22Rv1 (cell line): ENCODE measurements at regions not wholly inside any gene's neighbourhood (a gene's known extent, or its start where the extent isn't known, plus 50 kb on each side); places are given as distances from the start of the nearest gene placed in this dataset.

Experiments
- H3K27ac ChIP-seq: fragments of 450-650 bp; 2 replicates; pipeline ENCODE4 v1.5.1; 2017
- ZFX ChIP-seq: fragments of 450-650 bp; IDR thresholded peaks from 2 replicates; pipeline ENCODE4 v1.6.1; 2017; ENCODE audit warnings: antibody characterized with exemption, borderline replicate concordance
- TF ChIP-seq, protein P1 (sequence below): fragments of 450-650 bp; IDR thresholded peaks from 2 replicates; pipeline ENCODE4 v1.5.1; 2017; ENCODE audit warnings: mild to moderate bottlenecking

DNA sequence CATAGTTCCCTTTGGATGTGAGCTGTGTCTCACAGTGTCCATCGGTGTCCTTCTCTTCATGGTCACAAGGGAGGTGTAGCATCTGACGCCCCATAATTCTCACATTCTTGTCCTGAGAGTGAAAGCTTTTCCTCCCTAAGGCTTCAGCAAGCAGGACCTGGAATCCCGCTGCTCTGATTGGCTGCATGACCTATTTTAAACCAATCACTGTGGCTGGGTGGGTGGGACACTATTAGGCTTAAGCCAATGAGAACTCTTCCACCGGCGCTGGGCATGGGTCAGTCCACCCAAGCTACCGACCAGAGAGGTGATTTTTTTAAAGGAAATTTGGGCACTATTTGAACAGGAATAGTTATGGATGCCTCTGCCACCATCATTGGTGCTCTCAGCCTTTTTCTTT lies 385.9 kb downstream of the MFSD1 start:
- H3K27ac ChIP-seq, result no peak overlapping the region
- TF ChIP-seq, protein P1, sequence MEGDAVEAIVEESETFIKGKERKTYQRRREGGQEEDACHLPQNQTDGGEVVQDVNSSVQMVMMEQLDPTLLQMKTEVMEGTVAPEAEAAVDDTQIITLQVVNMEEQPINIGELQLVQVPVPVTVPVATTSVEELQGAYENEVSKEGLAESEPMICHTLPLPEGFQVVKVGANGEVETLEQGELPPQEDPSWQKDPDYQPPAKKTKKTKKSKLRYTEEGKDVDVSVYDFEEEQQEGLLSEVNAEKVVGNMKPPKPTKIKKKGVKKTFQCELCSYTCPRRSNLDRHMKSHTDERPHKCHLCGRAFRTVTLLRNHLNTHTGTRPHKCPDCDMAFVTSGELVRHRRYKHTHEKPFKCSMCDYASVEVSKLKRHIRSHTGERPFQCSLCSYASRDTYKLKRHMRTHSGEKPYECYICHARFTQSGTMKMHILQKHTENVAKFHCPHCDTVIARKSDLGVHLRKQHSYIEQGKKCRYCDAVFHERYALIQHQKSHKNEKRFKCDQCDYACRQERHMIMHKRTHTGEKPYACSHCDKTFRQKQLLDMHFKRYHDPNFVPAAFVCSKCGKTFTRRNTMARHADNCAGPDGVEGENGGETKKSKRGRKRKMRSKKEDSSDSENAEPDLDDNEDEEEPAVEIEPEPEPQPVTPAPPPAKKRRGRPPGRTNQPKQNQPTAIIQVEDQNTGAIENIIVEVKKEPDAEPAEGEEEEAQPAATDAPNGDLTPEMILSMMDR, result no peak
- TF ChIP-seq ZFX, result no peak

DNA sequence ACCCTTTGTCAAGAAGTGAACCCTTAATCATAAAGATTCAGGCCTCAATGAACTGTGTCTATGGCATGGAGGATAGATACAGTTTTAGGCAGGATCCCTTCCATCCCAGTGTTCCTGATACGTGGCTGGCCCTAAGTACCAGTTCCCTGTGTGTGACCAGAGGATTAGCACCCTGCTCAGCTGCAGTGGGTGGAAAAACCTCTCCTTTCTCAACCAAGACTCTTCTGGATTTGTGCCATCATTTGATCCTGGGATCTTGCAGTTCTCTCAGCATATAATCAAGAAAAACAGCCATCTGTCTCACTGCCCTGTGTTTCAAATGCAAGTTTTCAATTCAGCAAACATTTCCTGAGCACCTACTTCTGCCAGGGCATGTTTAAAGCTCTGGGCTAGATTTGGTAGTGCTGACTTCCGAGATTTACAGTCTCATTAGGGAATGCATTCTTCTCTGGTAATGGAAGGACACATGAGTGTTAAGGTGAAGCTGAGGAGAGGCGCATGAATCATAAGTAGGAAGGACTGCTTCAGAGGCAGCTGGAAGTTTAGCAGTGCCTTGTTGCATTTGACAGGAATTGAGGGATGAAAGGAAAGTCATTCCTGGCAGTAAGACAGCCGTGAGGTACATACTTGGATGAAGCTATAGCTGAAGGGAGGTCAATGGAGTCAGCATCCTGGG lies 388.3 kb downstream of the MFSD1 start:
- TF ChIP-seq, protein P1, result no peak
- TF ChIP-seq ZFX, result no peak
- H3K27ac ChIP-seq, result no peak overlapping the region

DNA sequence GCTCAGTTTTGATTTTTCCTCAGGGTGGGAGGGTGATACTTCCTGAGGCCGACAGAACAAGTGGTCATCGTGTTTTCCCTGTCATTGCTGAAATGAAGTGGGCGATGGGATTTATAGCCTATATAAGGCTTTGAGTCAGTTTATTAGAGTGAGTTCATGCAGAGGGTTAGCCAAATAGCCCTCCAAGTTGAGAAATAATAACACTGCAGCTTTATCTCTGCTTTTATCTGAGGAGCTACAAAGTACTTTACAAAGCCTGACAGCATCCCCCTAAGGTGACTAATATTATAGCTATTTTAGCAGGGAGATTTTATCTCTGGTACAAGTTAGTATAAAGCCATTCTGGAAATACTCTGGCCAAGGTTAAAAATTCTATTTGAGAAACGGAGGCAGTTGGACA lies 389.6 kb downstream of the MFSD1 start:
- H3K27ac ChIP-seq, result no peak overlapping the region
- TF ChIP-seq ZFX, result no peak
- TF ChIP-seq, protein P1, result no peak

DNA sequence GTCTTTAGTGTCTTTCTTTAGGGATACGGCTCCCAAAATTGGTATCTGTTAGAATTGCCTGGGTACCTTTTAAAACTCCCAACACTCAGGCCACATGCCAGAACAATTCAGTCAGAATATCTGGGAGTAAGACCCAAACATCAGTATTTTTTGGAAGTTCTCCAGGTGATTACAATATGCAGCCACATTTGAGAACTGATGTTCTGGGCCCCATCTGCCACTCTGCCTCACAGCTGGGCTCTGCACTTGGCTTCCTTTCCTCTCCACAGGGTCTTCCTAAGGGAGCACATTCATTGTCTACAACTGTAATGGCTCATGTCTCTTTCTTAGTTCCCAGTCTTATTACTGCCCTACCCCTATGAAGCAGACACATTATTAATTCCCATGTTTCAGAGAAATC lies 394.5 kb downstream of the MFSD1 start:
- H3K27ac ChIP-seq, result no peak overlapping the region
- TF ChIP-seq, protein P1, result no peak

DNA sequence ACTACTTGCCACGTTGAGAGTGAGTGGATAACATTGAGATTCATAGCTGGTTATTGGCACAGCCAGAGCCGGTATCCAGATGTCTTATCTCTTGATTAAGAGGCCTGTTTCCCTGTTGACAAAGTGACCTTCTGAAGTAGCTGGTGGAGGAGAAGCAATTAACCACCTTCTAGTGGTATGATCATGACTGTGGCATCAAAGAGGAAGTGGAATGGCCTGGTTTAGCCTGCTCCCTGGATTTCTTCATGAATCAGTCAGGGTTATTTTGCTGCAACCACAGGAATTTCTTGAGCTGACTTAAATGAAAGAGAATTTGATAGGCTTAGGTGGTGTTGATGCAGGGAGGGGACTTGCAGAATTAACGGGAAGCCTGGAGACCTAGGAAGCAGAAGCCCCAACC lies 398.3 kb downstream of the MFSD1 start:
- no peak overlapping the region for H3K27ac ChIP-seq
- TF ChIP-seq, protein P1, result no peak
- no peak for TF ChIP-seq ZFX

DNA sequence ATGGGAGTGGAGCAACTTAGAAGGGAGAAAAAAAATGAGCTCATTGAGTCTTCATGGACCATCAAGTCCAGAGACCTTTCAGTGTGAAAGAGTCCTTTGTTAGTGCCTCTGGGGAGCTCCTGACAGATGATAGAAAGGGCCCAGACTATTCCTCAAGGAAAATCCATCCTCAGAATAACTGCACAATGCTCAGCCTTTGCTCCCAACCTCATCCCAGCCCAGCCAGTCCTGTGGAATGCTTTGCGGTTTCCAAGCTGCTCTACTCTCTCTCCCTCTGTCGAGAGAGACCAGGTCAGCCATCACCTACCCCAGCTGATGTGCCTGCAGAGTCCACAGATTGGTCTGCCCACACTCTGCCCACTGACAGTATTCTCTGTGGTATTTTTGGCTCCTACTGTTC lies 406.2 kb downstream of the MFSD1 start:
- H3K27ac ChIP-seq, result no peak overlapping the region
- no peak for TF ChIP-seq ZFX
- TF ChIP-seq, protein P1, result no peak

DNA sequence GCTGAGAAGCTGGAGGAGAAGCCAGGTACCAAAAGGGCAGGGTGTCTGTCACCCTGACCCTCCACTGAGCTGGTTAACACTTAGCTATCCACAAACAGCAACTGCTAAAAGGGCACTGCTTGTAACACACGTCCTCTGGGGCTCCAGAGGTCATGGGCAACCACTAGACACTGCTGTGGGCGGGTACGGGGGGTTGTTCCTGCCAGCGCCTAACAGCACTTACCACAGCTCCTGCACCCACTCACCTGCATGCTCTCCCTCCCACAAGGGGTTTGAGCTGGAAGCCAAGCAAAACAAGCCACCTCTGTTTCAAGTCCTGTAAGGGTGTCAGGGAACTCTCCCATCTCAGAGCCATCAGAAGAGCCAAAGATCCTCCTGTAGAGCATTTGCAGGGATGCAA lies 407.6 kb downstream of the MFSD1 start:
- no peak for TF ChIP-seq ZFX
- TF ChIP-seq, protein P1, result no peak
- H3K27ac ChIP-seq, result no peak overlapping the region
